ENCODE measurements at regions not wholly inside any gene's neighbourhood (a gene's known extent, or its start where the extent isn't known, plus 50 kb on each side); places are given as distances from the start of the nearest gene placed in this dataset.

DNA sequence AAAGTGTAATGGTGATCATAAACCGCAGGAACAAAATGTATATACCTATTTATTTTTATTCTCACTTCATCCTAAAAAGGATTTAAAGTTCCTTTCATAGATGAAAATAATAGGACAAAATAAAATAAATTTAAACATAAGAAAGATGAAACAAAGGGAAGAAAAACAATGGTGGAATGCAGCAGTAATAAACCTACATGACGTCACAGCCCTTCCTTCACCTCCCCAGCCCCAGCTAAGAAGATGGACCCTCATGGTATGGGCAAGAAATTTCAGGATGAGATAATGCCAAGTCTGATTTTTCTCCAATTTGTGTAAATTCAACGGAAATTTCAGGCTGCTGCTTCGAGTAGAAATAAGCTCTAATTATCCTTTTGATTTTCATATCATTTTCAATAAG, 381.0 kb downstream of the LRIG3 start:
- Histone ChIP-seq H3K9me3 (ENCODE audit: insufficient read depth, low read length) (no peaks in the 10 kb centered on the region), H3K36me3 (ENCODE audit: insufficient read depth, insufficient read length, low read length) (no peaks in the 10 kb centered on the region), H3K27me3 (ENCODE audit: insufficient read depth, insufficient read length) (no peaks in the 10 kb centered on the region), H3K4me3 (ENCODE audit: insufficient read length, low read depth) (no peak overlapping the region), H3K9ac (ENCODE audit: insufficient read length, low read depth) (no peak overlapping the region), H3K4me1 (ENCODE audit: insufficient read depth, insufficient read length) (no peaks in the 10 kb centered on the region)
- no peak for DNase-seq (ENCODE audit: low read depth, low spot score)
- no peak for TF ChIP-seq ZNF274 (IDR thresholded peaks at IDR 0.05; ENCODE audit: low read depth, low read length)
- TF ChIP-seq SUZ12 (IDR thresholded peaks at IDR 0.05; ENCODE audit: extremely low read depth, insufficient read depth, insufficient read length): no peak
- no peak for TF ChIP-seq YY1 (IDR thresholded peaks at IDR 0.05; ENCODE audit: insufficient read depth, insufficient read length)

DNA sequence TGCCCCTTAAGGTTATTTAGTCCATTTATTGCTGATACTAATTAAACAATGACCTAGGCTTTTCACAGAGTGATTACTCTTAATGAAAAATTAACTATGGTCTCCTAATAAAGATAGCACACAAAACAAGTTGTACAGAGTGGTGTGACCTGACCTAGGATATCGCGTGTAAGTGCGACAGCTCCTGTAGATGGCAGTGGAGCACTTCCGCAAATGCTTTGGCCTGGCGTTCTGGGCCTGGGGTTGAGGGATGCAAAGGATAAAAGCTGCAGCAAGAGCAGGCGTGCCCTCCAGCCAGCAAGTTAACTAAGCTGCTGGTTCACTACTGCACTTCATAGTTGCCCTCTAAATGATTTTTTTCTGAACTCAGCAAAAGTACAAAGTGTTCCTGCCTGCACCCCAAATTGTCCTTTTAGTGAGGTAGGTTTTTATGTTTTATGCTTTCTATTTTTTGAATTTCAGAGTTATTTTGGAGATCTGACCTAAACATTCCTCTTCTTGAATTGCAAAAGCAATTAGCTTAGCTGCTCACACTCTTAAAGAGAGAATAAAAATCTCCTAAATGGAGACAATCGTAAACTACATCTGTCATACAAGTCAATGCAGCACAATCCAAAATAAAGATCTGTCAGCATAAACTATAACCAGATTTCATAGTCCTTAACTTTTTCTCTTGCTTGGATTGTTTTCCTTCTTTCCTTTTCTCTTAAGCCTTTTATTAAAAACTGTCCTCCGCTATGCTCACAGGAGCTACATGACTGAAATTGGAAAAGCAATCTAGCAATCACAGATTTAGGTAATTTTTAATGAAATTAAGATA, 379.6 kb downstream of the LRIG3 start:
- peak; percentile 89 for DNase-seq (ENCODE audit: low read depth, low spot score)
- Histone ChIP-seq H3K36me3 (ENCODE audit: insufficient read depth, insufficient read length, low read length) (no peaks in the 10 kb centered on the region), H3K9ac (ENCODE audit: insufficient read length, low read depth) (no peak overlapping the region), H3K27me3 (ENCODE audit: insufficient read depth, insufficient read length) (no peaks in the 10 kb centered on the region), H3K4me3 (ENCODE audit: insufficient read length, low read depth) (no peak overlapping the region), H3K4me1 (ENCODE audit: insufficient read depth, insufficient read length) (no peaks in the 10 kb centered on the region), H3K9me3 (ENCODE audit: insufficient read depth, low read length) (no peaks in the 10 kb centered on the region)
- TF ChIP-seq ZNF274 (IDR thresholded peaks at IDR 0.05; ENCODE audit: low read depth, low read length): no peak
- no peak for TF ChIP-seq SUZ12 (IDR thresholded peaks at IDR 0.05; ENCODE audit: extremely low read depth, insufficient read depth, insufficient read length)

DNA sequence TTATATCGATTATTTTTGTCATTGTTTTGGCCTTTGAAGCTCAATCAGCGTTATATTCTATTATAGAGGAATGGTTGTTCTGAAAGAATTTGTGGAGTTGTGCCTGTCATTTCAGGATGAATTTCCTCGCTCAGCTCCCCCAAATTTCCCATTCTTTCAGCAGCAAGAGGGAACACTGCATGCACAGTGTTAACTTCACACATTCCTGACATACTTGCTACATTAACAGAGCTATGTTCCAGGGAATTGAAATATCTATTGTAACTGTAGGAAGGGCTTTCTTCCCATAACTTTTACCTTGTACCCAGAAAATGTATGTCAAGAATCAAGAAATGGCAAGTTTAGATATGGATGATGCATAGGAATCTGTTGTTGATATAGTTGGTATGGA, 379.0 kb downstream of the LRIG3 start:
- Histone ChIP-seq H3K4me3 (ENCODE audit: insufficient read length, low read depth) (no peak overlapping the region), H3K9me3 (ENCODE audit: insufficient read depth, low read length) (no peaks in the 10 kb centered on the region), H3K36me3 (ENCODE audit: insufficient read depth, insufficient read length, low read length) (no peaks in the 10 kb centered on the region), H3K9ac (ENCODE audit: insufficient read length, low read depth) (no peak overlapping the region), H3K27me3 (ENCODE audit: insufficient read depth, insufficient read length) (no peaks in the 10 kb centered on the region), H3K4me1 (ENCODE audit: insufficient read depth, insufficient read length) (no peaks in the 10 kb centered on the region)
- TF ChIP-seq SUZ12 (IDR thresholded peaks at IDR 0.05; ENCODE audit: extremely low read depth, insufficient read depth, insufficient read length) (no peak), ZNF274 (IDR thresholded peaks at IDR 0.05; ENCODE audit: low read depth, low read length) (no peak)
- no peak for DNase-seq (ENCODE audit: low read depth, low spot score)

DNA sequence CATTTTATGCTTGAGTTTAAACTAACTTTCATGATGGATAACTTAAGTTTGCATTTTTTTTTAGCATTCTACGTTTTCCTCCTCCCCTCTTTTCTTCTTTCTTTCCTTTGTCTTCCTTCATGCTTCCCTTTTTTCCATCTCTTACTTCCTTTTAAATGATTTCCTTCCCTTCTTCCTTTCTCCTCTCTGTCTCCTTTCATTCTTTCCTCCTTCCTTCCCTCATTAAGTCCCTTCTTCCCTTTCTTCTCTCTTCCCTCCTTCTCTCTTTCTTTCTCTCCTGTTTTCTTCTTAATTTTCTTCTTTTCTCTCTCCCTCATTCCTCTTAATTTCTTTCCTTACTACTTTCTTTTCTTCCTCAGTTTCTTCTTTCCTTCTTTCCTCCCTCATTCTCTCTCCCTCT, 376.0 kb downstream of the LRIG3 start:
- H3K36me3 ChIP-seq (ENCODE audit: insufficient read depth, insufficient read length, low read length): no peaks in the 10 kb centered on the region
- no peak overlapping the region for H3K4me3 ChIP-seq (ENCODE audit: insufficient read length, low read depth)
- H3K9ac ChIP-seq (ENCODE audit: insufficient read length, low read depth): no peak overlapping the region
- H3K4me1 ChIP-seq (ENCODE audit: insufficient read depth, insufficient read length): no peaks in the 10 kb centered on the region
- DNase-seq (ENCODE audit: low read depth, low spot score): no peak
- H3K27me3 ChIP-seq (ENCODE audit: insufficient read depth, insufficient read length): no peaks in the 10 kb centered on the region
- TF ChIP-seq YY1 (IDR thresholded peaks at IDR 0.05; ENCODE audit: insufficient read depth, insufficient read length) (no peak), ZNF274 (IDR thresholded peaks at IDR 0.05; ENCODE audit: low read depth, low read length) (no peak), SUZ12 (IDR thresholded peaks at IDR 0.05; ENCODE audit: extremely low read depth, insufficient read depth, insufficient read length) (no peak)
- H3K9me3 ChIP-seq (ENCODE audit: insufficient read depth, low read length): no peaks in the 10 kb centered on the region

DNA sequence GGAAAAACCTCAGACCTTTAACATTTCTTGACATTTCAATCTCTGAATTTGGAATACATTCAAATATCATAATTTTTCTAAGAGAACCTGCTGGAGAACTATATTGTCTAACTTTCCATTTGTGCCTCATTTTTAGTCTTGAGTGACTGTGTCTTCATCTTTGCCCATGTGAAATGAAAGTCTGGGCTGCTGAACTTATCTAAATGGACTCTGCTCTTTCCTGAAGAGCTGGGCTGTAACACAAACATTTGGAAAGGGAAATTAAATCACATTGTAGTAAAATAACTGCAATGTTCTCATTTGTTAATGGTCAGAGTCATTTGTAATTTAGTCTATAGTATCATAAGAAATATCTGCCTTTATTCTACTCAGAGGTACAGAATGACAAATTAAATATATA, 373.1 kb downstream of the LRIG3 start:
- H3K9ac ChIP-seq (ENCODE audit: insufficient read length, low read depth): no peak overlapping the region
- H3K27me3 ChIP-seq (ENCODE audit: insufficient read depth, insufficient read length): no peaks in the 10 kb centered on the region
- no peaks in the 10 kb centered on the region for H3K9me3 ChIP-seq (ENCODE audit: insufficient read depth, low read length)
- DNase-seq (ENCODE audit: low read depth, low spot score): no peak
- TF ChIP-seq YY1 (IDR thresholded peaks at IDR 0.05; ENCODE audit: insufficient read depth, insufficient read length): no peak
- TF ChIP-seq SUZ12 (IDR thresholded peaks at IDR 0.05; ENCODE audit: extremely low read depth, insufficient read depth, insufficient read length): no peak
- TF ChIP-seq ZNF274 (IDR thresholded peaks at IDR 0.05; ENCODE audit: low read depth, low read length): no peak
- H3K4me1 ChIP-seq (ENCODE audit: insufficient read depth, insufficient read length): no peaks in the 10 kb centered on the region
- H3K4me3 ChIP-seq (ENCODE audit: insufficient read length, low read depth): no peak overlapping the region
- no peaks in the 10 kb centered on the region for H3K36me3 ChIP-seq (ENCODE audit: insufficient read depth, insufficient read length, low read length)

DNA sequence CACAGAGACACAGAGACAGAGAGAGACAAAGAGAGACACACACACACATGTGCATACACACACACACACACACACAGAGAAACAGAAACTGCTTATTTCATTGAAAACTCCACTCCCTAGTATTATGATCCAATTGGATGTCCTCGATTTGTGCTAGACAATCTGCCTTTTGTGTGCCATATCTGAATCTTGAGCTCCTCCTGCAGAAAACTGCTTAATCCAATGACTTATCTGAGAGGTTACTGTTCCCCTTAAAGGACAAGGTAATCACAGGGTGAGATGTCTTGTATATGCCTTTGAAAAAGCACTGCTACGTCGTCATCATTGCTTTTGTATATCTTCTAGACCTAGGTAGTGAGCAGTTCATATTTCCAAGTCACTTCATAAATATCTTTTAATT, 371.5 kb downstream of the LRIG3 start:
- Histone ChIP-seq H3K9ac (ENCODE audit: insufficient read length, low read depth) (no peak overlapping the region), H3K36me3 (ENCODE audit: insufficient read depth, insufficient read length, low read length) (no peaks in the 10 kb centered on the region), H3K27me3 (ENCODE audit: insufficient read depth, insufficient read length) (no peaks in the 10 kb centered on the region), H3K4me1 (ENCODE audit: insufficient read depth, insufficient read length) (no peaks in the 10 kb centered on the region), H3K9me3 (ENCODE audit: insufficient read depth, low read length) (no peaks in the 10 kb centered on the region), H3K4me3 (ENCODE audit: insufficient read length, low read depth) (no peak overlapping the region)
- TF ChIP-seq ZNF274 (IDR thresholded peaks at IDR 0.05; ENCODE audit: low read depth, low read length): no peak
- no peak for TF ChIP-seq YY1 (IDR thresholded peaks at IDR 0.05; ENCODE audit: insufficient read depth, insufficient read length)
- no peak for TF ChIP-seq SUZ12 (IDR thresholded peaks at IDR 0.05; ENCODE audit: extremely low read depth, insufficient read depth, insufficient read length)
- DNase-seq (ENCODE audit: low read depth, low spot score): no peak

DNA sequence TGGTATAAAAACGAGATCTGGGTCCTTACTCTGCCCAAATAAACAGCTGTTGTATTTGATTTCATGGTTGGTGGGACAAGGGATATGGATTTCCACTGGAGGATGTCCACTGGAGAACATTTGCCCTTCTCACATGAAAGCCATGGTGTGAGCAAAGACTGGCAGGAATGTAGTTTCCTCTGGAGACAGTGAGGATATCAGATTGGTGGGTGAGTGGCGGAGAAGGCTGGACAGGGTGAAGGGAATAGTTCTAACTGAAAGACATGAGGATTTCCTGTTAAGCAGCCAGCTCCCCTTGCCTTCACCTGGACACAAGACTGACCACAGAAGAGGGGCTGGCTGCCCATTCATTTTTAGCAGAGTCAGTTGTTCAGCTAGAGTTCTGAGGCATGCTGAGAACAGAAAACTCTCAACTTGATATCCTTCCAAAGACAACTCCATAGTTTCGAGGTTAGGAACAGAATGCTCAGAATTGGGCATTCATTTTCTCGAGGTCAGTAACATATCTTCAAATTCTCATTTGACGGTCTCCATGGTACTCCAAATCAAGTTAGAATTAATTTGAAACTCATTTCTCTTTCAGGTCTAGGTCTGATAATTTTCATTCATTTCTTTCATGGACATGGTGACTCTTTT, 365.7 kb downstream of the LRIG3 start:
- H3K36me3 ChIP-seq (ENCODE audit: insufficient read depth, insufficient read length, low read length): no peaks in the 10 kb centered on the region
- TF ChIP-seq ZNF274 (IDR thresholded peaks at IDR 0.05; ENCODE audit: low read depth, low read length): no peak
- TF ChIP-seq SUZ12 (IDR thresholded peaks at IDR 0.05; ENCODE audit: extremely low read depth, insufficient read depth, insufficient read length): no peak
- TF ChIP-seq YY1 (IDR thresholded peaks at IDR 0.05; ENCODE audit: insufficient read depth, insufficient read length): no peak
- H3K4me1 ChIP-seq (ENCODE audit: insufficient read depth, insufficient read length): no peaks in the 10 kb centered on the region

More for the DNA sequence above, 365.7 kb downstream of the LRIG3 start:
- Histone ChIP-seq H3K9me3 (ENCODE audit: insufficient read depth, low read length) (no peaks in the 10 kb centered on the region), H3K4me3 (ENCODE audit: insufficient read length, low read depth) (no peak overlapping the region), H3K9ac (ENCODE audit: insufficient read length, low read depth) (no peak overlapping the region), H3K27me3 (ENCODE audit: insufficient read depth, insufficient read length) (no peaks in the 10 kb centered on the region)
- no peak for DNase-seq (ENCODE audit: low read depth, low spot score)
